HG03025 (cell line): ENCODE measurements at regions not wholly inside any gene's neighbourhood (a gene's known extent, or its start where the extent isn't known, plus 50 kb on each side); places are given as distances from the start of the nearest gene placed in this dataset.

Experiments used
- ATAC-seq: cut with Tn5 transposase; IDR thresholded peaks from one replicate; pipeline ENCODE4 v1.9.1; 2021; ENCODE audit warnings: mild to moderate bottlenecking, moderate library complexity; ENCODE audit not compliant: unreplicated experiment, low FRiP score

DNA sequence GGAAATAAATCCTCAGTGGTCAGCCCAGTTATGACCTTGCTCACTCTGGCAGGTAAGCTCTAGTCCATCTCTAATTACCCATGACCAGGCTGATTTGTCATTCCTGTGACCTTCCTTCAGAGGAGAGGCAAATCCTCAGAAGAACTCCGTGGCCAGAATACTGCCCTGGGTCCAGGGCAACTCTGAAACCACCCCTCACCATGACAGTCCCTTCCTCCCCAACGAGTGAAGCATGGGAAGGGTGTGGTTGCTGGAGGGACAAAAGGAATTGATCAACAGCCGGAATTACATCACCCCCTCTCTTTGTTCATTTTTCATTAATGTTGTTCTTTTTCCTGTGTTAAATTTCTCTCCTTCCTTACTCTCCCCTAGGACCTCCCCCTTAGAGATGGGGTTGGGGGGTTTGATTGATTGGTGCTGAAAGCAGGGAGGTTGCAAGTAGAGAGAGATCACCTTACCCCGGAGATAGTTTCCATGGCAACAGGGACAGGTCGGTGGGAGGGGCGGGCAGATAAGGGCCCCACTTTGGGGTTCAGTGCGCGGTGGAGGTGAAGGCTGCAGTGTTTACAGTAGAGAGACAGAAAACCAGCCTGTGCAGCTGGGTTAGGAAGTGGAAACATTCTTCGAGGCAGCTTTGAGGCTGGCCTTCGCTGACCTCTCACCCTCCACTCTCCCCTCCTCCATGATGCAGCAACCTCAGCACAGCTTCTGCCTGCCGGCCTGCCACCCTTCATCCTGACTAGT is 647.4 kb downstream of the BCOR start:
- ATAC-seq = no peak

DNA sequence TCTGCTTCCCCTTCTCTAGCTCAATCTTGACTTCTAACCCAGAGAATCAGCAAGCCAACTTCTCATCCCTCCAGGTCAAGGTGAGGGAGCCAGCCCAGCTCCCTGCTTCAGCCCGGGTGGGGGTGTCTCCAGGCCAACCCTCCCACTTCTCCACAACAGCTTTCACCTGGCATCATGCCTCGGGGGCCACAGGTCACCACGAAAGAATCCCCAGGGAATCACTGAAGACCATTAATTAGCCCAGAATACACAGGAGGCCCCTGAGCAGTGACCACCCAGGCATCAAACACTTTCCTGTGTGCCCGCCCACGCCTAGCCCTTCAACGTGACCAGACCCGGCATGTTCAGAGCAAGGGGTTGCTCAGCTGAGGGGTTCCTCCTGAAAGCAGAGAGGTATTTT is 646.7 kb downstream of the BCOR start:
- ATAC-seq = no peak

DNA sequence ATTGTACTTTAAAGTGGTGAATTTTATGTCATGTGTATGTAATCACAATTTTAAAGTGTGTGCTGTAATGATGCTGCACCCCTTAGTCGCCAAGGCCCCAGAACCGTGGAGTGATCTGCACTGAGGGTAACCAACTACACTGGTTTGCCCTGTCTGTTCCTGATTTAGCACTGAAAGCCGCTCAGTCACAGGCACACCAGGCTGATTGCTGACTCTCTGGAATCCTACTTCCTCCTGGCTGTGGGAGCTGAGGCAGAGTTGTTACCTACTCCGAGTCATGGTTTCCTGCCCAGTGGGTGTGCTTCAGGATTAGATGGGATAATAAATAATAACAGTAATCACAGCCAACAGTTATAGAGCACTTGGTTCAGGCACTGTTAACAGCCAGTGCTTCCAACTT is 645.4 kb downstream of the BCOR start:
- no peak for ATAC-seq

DNA sequence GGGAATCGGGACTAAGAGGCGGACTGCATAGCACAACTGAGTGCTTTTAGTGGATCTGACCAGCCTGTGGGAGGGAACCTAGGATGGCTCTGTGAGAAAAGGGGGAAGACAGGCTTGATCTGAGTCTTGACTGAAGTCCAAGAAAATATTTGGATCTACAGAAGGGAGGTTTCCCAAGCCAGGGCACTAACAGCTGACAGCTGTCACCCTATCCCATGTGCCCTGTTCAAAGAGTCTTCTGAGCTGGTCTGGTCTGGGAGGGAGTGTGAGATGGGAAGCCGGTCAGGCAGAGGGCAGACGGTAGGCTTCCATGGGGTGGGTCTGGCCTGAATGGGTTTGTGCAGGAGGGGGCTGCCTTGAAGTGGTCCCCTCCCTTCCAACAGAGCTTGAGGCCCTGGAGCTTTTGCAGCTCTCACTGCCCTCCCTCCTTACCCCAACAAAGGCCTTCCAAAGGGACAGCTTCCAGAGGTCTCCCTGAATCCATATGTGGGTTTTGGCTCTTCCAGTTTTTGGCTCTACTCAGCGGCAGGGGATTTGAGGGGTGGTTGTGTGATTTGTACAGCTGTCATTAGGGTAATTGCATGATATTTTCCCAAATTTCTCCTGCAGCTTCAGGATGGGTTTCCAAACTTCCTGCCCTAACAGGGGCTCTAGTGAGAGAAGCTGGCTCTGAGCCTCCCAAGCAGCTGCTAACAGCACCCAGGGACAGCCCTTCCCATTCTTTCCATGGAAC is 643.7 kb downstream of the BCOR start:
- no peak for ATAC-seq

DNA sequence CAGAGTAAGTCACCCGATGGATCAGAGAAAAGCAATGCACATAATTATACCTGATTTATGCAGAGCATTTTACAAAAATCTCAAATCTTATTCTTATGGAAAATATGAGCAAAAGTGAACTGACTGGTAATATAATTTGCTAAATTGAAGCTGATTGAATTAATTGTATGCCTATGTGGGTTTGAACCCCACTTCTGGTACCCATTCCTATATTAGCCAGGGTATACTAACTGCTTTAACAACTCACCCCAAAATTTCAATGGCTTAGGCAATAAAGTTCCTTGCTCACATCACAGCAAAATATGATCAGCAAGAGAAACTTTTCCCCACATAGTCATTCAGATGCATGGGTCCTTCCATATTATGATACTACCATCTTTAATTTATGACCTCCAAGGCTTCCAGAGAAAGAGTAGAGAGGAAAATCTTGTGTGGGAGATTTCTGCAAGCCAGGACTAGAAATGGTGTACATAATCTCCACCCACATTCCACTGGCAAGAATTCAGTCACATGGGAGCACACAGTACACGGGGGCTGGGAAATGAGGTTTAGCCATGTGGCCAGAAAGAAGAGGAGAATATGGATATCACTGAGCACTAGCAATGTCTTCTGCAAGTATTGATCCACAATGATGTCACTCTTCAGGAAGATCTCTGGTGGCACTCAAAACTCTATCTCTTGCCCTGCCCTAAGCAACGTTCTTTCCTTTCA is 640.7 kb downstream of the BCOR start:
- ATAC-seq = no peak

DNA sequence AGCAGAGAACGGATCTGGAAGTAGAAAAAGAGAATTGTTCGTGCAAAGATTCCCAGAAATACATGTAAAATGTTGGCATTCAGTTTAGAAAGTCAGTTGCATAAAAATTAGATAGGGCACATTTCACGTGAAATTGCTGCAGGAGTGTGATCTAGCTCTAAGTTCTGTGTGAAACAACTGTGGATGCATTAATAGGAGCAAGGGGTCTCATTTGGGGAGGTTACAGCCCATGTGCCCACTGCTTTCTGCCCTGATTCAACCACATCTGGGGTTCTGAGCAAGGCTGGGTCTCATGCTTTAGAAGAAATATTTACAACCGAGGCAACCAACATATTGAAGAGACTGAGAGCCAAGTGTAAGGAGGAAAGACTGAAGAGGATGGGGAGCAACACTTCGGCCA is 639.0 kb downstream of the BCOR start:
- ATAC-seq = no peak

DNA sequence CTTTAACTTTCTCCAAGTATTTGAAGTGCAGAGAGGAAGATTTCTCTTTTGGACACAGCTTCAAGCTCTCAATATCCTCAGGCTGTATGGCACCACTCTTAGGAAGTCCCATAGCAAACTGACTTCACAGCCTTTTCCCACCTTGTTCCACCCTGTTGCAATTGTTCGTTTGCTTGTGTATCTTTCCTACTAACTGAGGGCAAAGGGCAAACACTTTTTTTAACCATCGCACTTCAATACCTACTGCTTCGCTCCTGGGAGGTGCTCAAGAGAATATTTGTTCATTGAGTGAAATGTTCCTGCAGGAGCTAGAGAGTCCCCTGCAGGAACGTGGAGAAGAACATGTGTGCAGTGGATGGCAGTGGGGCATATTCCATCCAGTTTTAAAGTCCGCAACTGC is 638.6 kb downstream of the BCOR start:
- no peak for ATAC-seq

DNA sequence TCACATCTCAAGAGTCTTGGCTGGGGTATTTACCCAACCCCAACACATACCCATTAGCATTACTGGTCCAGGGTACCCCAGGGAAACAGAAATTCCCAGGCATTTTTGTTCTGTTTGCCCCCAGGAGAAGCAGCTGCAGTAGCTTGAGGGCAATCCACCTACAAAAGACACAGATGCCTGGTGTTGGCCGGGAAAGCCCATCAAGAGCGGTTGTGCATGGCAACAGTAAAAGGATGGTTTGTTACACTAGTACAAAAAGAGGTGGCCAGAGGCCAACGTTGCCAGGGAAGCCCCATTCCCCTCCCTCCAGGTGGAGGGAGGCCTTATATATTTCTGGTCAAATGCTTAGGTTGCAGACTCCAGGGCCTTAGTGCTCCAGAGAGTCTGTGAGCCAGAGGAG is 637.8 kb downstream of the BCOR start:
- no peak for ATAC-seq

DNA sequence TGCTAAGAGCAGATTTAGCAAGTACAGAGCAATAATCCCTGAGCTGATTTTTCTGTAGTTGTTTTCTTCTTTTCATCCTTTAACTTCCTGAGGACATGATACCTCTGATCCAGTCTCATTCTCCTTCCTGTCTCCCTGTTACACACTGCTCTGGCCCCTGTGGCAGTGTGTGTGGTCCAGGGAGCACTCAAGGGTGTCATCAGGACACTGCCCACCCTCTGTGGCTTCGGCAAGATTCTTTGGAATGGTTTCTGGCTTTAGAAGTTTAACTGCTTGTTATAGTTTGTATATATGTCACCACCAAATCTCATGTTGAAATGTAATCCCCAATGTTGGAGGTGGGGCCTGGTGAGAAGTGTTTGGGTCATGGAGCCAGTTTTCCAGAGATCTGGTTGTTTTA is 637.3 kb downstream of the BCOR start:
- no peak for ATAC-seq

DNA sequence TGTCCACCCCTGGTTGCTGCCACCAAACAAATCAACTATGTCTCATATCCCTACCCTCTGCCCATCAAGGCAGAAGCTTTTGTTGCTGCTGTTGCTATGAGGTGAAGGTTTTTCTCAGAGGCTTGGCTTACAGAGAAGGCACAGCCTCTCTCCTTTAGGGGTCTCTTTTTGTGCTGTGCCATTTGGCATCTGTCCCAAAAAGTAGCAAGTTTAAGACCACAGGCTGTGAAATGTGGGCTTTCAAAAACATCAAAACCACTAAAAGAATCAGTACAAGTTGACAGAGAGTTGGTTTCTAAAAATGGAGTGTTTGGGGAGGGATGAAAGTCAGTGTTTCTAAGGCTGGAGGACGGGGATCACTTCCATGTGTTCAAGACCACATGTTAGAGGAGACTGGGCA is 634.9 kb downstream of the BCOR start:
- no peak for ATAC-seq

DNA sequence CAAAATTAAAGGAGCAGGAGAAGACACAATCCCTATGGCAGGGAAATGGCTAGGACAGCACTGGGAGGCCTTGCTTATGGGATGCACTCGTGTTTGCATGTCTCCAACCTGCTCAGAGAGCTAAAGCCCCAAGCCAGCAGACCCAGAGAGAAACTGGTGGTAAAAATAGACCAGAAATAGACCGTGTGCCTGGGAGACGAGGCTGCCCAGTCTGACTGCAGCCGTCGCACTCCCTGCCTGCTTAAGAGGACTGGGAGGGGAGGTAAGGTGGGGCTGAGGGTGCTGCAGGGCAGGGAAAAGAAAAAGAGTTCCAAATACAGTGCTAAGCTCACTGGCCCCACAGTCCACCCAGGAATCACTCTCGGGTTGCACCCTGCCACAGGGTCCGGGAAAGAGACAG is 633.5 kb downstream of the BCOR start:
- no peak for ATAC-seq

DNA sequence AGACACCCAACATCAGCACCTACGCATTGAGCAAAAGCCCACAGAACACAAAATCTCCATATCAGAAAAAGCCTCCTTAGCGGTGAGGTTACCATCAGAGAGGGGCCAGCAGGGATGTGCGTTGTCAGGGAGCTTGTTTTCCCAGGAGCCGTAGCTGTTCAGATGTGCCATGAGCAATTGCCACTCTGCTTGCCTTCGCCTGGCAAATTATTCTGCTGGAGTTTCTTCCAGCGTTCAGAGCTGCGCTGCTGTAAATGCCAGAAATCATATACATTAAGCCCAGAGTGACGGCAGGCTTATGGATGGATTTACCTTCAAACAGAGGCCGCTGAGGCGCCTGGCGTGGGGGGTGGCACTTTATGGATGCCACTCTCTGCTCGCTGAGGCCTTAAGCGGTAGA is 632.3 kb downstream of the BCOR start:
- ATAC-seq = no peak

DNA sequence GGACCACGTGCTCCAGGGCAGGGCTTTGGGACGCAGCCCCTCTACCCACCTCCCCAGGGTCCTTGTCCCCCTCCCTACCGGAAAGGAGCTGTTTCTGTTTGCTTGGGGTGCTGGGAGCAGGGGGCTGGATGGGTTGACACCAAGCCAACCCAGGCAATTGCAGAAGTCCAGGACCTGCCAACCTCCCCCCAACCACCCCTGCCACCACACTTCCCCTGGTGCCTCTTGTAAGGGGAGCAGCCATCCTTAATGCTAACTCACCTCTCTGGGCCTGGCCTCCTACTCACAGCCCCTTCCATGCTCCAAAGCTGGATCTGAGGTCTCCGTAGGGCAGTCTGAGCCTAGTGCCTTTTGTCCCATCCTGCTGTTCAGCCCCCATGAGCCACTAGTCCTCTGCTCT is 631.9 kb downstream of the BCOR start:
- no peak for ATAC-seq

DNA sequence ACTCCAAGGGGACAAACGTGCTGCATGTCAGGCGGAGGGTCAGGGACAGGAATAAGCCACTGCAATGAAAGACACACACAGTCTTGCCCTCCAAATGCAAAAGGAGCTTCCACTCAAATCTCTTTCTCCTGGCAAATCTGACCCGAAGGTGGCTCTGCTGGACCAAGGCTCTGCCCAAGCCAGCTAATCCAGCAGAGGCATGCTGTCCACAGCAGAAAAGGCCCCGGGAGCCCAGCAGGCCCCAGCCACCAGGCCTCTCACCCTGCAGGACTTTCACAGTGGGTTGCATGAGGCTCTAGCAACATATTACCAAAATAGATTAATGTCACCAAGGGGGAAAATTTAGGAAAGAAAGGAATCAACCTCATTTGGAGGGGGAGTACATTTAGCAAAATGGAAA is 628.6 kb downstream of the BCOR start:
- ATAC-seq = no peak

DNA sequence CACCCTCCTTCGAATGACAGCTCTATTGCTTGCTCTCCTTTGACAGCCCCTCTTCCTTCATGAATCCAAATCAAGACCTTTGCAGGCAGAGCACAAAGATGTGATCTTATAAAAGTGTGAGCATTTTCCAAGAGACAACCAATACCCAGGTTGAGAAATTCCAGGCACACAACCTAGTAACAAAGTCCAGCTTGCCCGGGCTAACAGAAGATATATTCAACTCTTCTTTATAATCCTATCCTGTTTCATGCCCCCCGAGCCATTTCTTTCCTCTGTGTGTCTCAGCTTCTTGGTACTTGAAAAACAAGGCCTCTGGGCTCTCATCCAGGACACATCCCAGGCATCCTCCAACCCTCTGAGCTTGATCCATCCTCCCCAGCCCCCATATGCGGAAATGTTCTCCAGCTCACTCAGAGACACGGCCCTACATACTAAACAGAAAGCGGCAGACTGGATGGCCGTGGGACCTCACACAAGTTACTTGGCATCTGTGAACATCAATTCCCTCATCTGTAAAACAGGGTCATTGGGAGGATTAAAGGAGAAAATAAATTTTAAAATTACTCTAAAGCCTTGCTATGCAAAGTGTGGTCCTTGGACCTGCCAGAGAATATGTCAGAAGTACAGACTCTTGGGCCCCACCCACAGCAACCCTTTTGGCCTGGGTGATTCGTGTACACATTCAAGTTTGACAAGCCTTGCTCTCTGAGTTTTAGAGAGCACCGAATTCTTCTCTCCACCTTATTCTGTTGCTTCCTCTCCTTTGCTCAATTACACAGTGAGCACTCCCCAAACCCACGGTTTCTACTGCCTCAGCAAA is 627.0 kb downstream of the BCOR start:
- ATAC-seq = no peak

DNA sequence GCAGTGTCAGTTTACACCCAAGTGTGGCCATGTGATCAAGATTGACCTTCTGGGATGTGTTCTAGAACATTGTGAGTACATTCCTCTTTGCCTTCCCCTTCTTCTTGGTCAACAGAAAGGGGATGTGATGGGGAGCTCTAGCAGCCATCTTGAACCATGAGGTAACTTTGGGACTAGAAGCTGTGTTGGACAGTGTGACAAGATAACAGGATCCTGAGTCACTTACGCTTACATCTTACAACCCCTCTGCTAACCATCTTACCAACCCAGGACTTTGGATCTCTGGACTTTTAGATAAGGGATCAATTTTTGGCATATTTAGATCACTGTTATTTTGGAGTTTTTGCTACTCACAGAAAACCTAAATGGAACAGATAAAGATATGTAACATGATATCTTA is 625.6 kb downstream of the BCOR start:
- no peak for ATAC-seq

DNA sequence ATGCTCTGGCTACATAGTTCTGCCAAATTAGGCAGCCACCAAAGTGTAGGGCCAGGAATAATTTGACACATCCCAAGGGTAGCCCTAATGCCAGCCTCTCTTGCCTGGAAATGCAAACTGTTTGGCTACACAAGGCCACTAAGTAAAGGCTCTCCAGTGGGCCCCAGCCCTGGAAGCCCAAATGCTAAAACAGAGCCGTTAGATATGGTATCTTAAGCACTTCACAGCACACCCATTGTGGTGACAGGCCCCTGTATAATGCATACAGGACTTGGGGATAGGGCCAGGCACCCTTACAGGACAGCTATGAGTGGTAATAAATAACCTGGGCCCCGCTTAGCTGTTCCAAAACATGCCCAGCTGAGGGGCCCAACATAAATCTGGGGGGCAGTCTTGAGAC is 623.9 kb downstream of the BCOR start:
- no peak for ATAC-seq

DNA sequence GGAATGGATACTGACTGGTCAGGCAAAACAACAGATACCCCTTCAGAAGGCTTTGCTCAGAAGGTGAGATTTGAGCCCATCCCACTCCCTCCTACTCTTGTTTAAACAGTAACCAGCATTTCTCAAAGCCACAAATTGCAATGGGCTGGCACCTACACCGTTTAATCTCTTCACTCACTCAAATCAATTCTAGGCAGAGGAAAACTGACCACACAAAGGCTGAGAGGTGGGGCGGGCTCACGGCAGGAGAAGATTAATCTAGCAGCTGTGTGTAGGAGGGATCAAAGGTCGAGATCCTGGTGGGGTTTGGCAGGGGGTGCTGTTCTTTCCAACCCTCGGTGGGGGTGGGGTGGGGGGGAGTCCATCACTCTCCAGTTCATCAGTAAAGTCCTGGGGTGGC is 622.4 kb downstream of the BCOR start:
- no peak for ATAC-seq

DNA sequence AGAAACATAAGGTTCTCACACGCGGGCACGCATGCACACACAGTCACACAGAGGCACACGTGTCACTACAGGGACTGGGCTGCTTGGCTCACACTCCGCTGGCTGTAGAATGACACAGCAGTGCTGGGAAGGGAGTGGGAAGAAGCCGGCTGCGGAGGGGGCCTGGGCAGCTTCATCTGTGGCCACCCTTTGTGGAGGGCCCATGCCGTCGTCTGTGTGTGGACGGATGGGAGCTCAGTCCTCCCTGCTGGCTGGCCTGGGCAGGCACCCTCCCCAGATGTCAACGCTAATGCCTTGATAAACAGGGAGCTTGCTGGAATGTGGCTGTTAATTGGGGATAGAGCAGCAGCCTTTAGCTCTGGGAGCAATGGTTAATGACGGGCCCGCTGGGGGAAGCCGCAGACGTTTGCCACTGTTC is 621.1 kb downstream of the BCOR start:
- ATAC-seq = no peak

DNA sequence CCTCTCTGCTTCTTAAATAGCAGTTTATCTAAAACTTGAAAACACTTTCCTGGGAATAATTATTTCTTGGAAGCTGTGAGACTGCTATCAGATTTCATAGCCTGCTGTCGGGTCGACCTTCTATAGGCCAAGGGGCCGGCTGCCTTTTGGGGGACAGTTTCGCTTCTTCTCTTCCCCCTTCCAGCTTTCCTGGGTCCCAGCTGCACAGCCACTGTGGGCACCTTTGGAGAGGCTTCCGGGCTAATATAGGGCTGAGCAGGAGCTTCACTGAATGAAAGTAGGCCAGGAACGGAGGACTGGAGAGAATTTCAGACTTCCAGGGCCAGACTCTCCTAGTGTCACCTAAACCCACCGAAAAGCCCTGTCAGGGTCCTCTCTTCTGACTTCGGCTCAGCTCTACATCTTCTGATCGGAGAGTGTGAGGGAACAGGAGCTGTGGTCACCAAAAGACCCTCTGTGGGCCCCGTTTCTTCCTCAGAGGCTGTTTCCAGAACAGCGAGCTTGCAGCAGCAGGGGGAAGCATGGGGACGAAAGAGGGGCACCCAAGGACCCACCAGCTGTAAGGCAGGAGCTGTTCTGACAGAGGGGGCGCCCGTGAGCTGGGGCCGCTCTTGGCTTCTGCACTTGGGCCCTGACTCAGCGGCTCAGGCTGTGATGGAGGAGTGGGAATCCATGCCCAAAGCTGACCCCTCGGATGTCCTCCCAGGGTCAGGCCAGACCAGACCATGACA is 620.6 kb downstream of the BCOR start:
- no peak for ATAC-seq
